Endothelial cell of umbilical vein (primary cell): ENCODE measurements at regions not wholly inside any gene's neighbourhood (a gene's known extent, or its start where the extent isn't known, plus 50 kb on each side); places are given as distances from the start of the nearest gene placed in this dataset.

Experiments
- BruUV-seq: library from RNA; stranded (reverse); fragments of 400-500 nt; replicated peaks from 2 replicates; lab custom pipeline; 2021; lab: Mats Ljungman, UMichigan
- CTCF ChIA-PET: fragments of 300-600, 350-600 bp; sonication (Branson Sonifier 250); formaldehyde crosslinking; loops from one replicate; lab custom pipeline; 2021; ENCODE audit warnings: antibody characterized with exemption, inconsistent platforms; lab: Charles Lee
- POLR2A ChIA-PET: fragments of 300-600, 350-600 bp; sonication (Branson Sonifier 250); formaldehyde crosslinking; loops from one replicate; lab custom pipeline; 2021; ENCODE audit warnings: antibody characterized with exemption, inconsistent platforms; lab: Charles Lee
- DNase-seq: peaks from one replicate; pipeline ENCODE4 v3.0.0-alpha.2; 2011; ENCODE audit warnings: low read depth, low spot score
- FAIRE-seq: peaks from 2 replicates; lab custom pipeline; 2011; peaks lifted over from hg19 to GRCh38; lab: Jason Lieb, UNC
- H2AFZ ChIP-seq: 2 replicates; pipeline ENCODE4 v1.6.0; 2012; ENCODE audit warnings: low read depth, low read length, control low read depth, inconsistent platforms
- H3K27ac ChIP-seq: 2 replicates; pipeline ENCODE4 v1.5.1; 2011; ENCODE audit warnings: low read depth, mild to moderate bottlenecking, control low read depth, low read length, moderate library complexity; ENCODE audit not compliant: insufficient read depth
- H3K27me3 ChIP-seq, 2 experiments: 2 replicates each; pipeline versions ENCODE4 v1.6.0 to v1.6.1; 2011; ENCODE audit warnings: low read length in 2 of 2, mixed read lengths in 1 of 2; ENCODE audit not compliant: control insufficient read depth in 2 of 2, insufficient read depth in 2 of 2
- H3K36me3 ChIP-seq, 2 experiments: 2 replicates in 1 of 2; 3 replicates in 1 of 2; pipeline ENCODE4 v1.5.1; 2011; ENCODE audit warnings: low read length in 2 of 2, mild to moderate bottlenecking in 1 of 2, moderate library complexity in 1 of 2; ENCODE audit not compliant: control insufficient read depth in 2 of 2, insufficient read depth in 2 of 2; ENCODE audit errors: extremely low read depth in 1 of 2
- H3K4me1 ChIP-seq: 3 replicates; pipeline ENCODE4 v1.5.1; 2011; ENCODE audit warnings: mild to moderate bottlenecking, low read length; ENCODE audit not compliant: control insufficient read depth, insufficient read depth; ENCODE audit errors: extremely low read depth
- H3K4me2 ChIP-seq: 2 replicates; pipeline ENCODE4 v1.6.1; 2011; ENCODE audit warnings: low read length, control low read depth, mixed read lengths; ENCODE audit not compliant: insufficient read depth
- H3K4me3 ChIP-seq, 3 experiments: fragments of 200-600 bp in 1 of 3; sonication (generic), shearing (Covaris generic) in 1 of 3; replicated peaks in 1 of 3; 2 replicates each; pipeline ENCODE4 v1.5.1; 2011 to 2016; ENCODE audit warnings: control low read depth in 3 of 3, low read length in 3 of 3, mild to moderate bottlenecking in 2 of 3, inconsistent platforms in 1 of 3, low read depth in 1 of 3, moderate library complexity in 1 of 3; ENCODE audit not compliant: insufficient read depth in 1 of 3
- H3K79me2 ChIP-seq: 2 replicates; pipeline ENCODE4 v1.6.0; 2012; ENCODE audit warnings: low read length, inconsistent platforms; ENCODE audit not compliant: control insufficient read depth, insufficient read depth
- H3K9ac ChIP-seq: replicated peaks from 2 replicates; pipeline ENCODE3; 2011; ENCODE audit warnings: low read length, control low read depth; ENCODE audit not compliant: insufficient read depth; ENCODE audit errors: extremely low read depth
- H3K9me1 ChIP-seq: replicated peaks from 3 replicates; pipeline ENCODE4 v1.6.0; 2011; ENCODE audit warnings: mild to moderate bottlenecking, low read length; ENCODE audit not compliant: control insufficient read depth, insufficient read depth; ENCODE audit errors: extremely low read depth
- H3K9me3 ChIP-seq: replicated peaks from 2 replicates; pipeline ENCODE4 v1.5.1; 2012; ENCODE audit warnings: low read length, inconsistent platforms; ENCODE audit not compliant: control insufficient read depth, insufficient read depth
- H4K20me1 ChIP-seq: replicated peaks from 2 replicates; pipeline ENCODE3; 2011; ENCODE audit warnings: mild to moderate bottlenecking, low read length; ENCODE audit not compliant: control insufficient read depth, insufficient read depth; ENCODE audit errors: extremely low read depth
- EZH2 ChIP-seq: IDR thresholded peaks from 2 replicates; pipeline ENCODE4 v1.6.1; 2012; ENCODE audit warnings: borderline replicate concordance, low read depth, mild to moderate bottlenecking, moderate library complexity, low read length, inconsistent platforms; ENCODE audit not compliant: severe bottlenecking
- FOS ChIP-seq: IDR thresholded peaks from 2 replicates; pipeline ENCODE4 v1.6.1; 2011; ENCODE audit warnings: mild to moderate bottlenecking, low read length, moderate library complexity, borderline replicate concordance; ENCODE audit not compliant: insufficient read depth
- GATA2 ChIP-seq: IDR thresholded peaks from 2 replicates; pipeline ENCODE4 v1.7.0; 2011; ENCODE audit warnings: low read depth, mild to moderate bottlenecking, moderate library complexity, mixed read lengths, low read length; ENCODE audit not compliant: insufficient read length, insufficient read depth
- JUN ChIP-seq: IDR thresholded peaks from 2 replicates; pipeline ENCODE4 v1.6.1; 2011; ENCODE audit warnings: borderline replicate concordance, low read depth; ENCODE audit not compliant: insufficient read length, insufficient read depth
- MYC ChIP-seq: IDR thresholded peaks from one replicate; pipeline ENCODE4 v1.6.1; 2011; ENCODE audit warnings: mild to moderate bottlenecking, low read depth, low read length
- POLR2A ChIP-seq: IDR thresholded peaks from 2 replicates; pipeline ENCODE4 v1.6.1; 2012; ENCODE audit warnings: low read depth, mild to moderate bottlenecking, control low read depth, low read length
- POLR2AphosphoS5 ChIP-seq: IDR thresholded peaks from 2 replicates; pipeline ENCODE4 v1.6.1; 2012; ENCODE audit warnings: low read depth, mild to moderate bottlenecking, control low read depth, low read length, moderate library complexity; ENCODE audit not compliant: insufficient read depth
- dilution Hi-C: fragments of 300-500 bp; cut with MboI; formaldehyde crosslinking; loops from one replicate; pipeline ENCODE4 v1.15.0; 2019; ENCODE audit warnings: low sequenced_read_pairs; ENCODE audit not compliant: extremely low pct_ligation_motif_present
- intact Hi-C: fragments of 100-400 bp; cut with micrococcal nuclease; formaldehyde crosslinking; loops from one replicate; pipeline ENCODE4 v1.10.0; 2022
- TF ChIP-seq, protein P1 (sequence below): IDR thresholded peaks from 2 replicates; pipeline ENCODE4 v1.6.1; 2011; ENCODE audit not compliant: insufficient read depth, insufficient read length
- TF ChIP-seq, protein P2 (sequence below), 2 donors: IDR thresholded peaks; 1 replicate in 1 of 2; 2 replicates in 1 of 2; pipeline ENCODE4 v1.5.1; 2011; ENCODE audit warnings: low read length in 2 of 2, mild to moderate bottlenecking in 2 of 2, moderate library complexity in 2 of 2, control low read depth in 1 of 2, inconsistent platforms in 1 of 2, low read depth in 1 of 2; ENCODE audit not compliant: insufficient read depth in 1 of 2; ENCODE audit errors: extremely low read depth in 1 of 2

GRCh38 chr9:115694014-115694413, 459.6 kb upstream of the PAPPA start:
- Histone ChIP-seq H3K79me2 (no peaks in the 10 kb centered on the region), H4K20me1 (no peaks in the 10 kb centered on the region), H3K36me3 (no peaks in the 10 kb centered on the region), H2AFZ (no peak overlapping the region), H3K9me1 (no peaks in the 10 kb centered on the region), H3K9me3 (no peaks in the 10 kb centered on the region), H3K4me3 (no peak overlapping the region), H3K27me3 (no peaks in the 10 kb centered on the region), H3K27ac (no peak overlapping the region), H3K4me2 (no peak overlapping the region), H3K9ac (no peak overlapping the region), H3K4me1 (no peaks in the 10 kb centered on the region)
- no TSS peak for BruUV-seq
- intact Hi-C loops = no loop called here
- POLR2A ChIA-PET = no interaction called here
- dilution Hi-C loops = no loop called here
- CTCF ChIA-PET = no interaction called here
- no peak for FAIRE-seq
- no peak for DNase-seq
- no peak for TF ChIP-seq POLR2AphosphoS5

GRCh38 chr9:115694991-115695390, 458.6 kb upstream of the PAPPA start:
- H2AFZ ChIP-seq = no peak overlapping the region
- no peaks in the 10 kb centered on the region for H3K27me3 ChIP-seq
- H3K27ac ChIP-seq = no peak overlapping the region
- H3K4me1 ChIP-seq = no peaks in the 10 kb centered on the region
- dilution Hi-C loops (no loop called here), intact Hi-C loops (no loop called here)
- ChIA-PET CTCF (no interaction called here), POLR2A (no interaction called here)
- no peak overlapping the region for H3K9ac ChIP-seq
- H3K9me1 ChIP-seq = no peaks in the 10 kb centered on the region
- H4K20me1 ChIP-seq = no peaks in the 10 kb centered on the region
- FAIRE-seq = no peak
- H3K9me3 ChIP-seq = no peaks in the 10 kb centered on the region
- H3K4me3 ChIP-seq = no peak overlapping the region
- no peak for DNase-seq
- H3K4me2 ChIP-seq = no peak overlapping the region
- no TSS peak for BruUV-seq
- TF ChIP-seq GATA2 (no peak), JUN (no peak), FOS (no peak), MYC (no peak), EZH2 (no peak), POLR2AphosphoS5 (no peak), POLR2A (no peak)
- TF ChIP-seq, protein P1, sequence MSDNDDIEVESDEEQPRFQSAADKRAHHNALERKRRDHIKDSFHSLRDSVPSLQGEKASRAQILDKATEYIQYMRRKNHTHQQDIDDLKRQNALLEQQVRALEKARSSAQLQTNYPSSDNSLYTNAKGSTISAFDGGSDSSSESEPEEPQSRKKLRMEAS = no peak
- TF ChIP-seq, protein P2, sequence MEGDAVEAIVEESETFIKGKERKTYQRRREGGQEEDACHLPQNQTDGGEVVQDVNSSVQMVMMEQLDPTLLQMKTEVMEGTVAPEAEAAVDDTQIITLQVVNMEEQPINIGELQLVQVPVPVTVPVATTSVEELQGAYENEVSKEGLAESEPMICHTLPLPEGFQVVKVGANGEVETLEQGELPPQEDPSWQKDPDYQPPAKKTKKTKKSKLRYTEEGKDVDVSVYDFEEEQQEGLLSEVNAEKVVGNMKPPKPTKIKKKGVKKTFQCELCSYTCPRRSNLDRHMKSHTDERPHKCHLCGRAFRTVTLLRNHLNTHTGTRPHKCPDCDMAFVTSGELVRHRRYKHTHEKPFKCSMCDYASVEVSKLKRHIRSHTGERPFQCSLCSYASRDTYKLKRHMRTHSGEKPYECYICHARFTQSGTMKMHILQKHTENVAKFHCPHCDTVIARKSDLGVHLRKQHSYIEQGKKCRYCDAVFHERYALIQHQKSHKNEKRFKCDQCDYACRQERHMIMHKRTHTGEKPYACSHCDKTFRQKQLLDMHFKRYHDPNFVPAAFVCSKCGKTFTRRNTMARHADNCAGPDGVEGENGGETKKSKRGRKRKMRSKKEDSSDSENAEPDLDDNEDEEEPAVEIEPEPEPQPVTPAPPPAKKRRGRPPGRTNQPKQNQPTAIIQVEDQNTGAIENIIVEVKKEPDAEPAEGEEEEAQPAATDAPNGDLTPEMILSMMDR (IDR thresholded peaks at IDR 0.05; ENCODE audit: extremely low read depth in 1 of 2, insufficient read depth in 1 of 2, low read depth in 1 of 2, low read length in 2 of 2) = no peak
- no peaks in the 10 kb centered on the region for H3K79me2 ChIP-seq
- H3K36me3 ChIP-seq = no peaks in the 10 kb centered on the region
